ENCODE measurements at regions not wholly inside any gene's neighbourhood (a gene's known extent, or its start where the extent isn't known, plus 50 kb on each side); places are given as distances from the start of the nearest gene placed in this dataset.

GRCh38 chr9:126166866-126167265, 159.8 kb upstream of the MVB12B start:
- CTCF ChIA-PET, result no interaction called here

More at GRCh38 chr9:126166866-126167265, 159.8 kb upstream of the MVB12B start:
- H2AFZ ChIP-seq (ENCODE audit: low read depth, low read length, poor library complexity, severe bottlenecking), result no peak overlapping the region
- DNase-seq (ENCODE audit: low read depth, low spot score), result no peak
- H3K4me3 ChIP-seq (replicated peaks in 1 of 2; ENCODE audit: low read depth in 1 of 2, low read length in 2 of 2), result no peak overlapping the region
- H3K36me3 ChIP-seq (ENCODE audit: control insufficient read depth in 1 of 2, insufficient read depth in 2 of 2, low read length in 2 of 2), result no peaks in the 10 kb centered on the region
- no peaks in the 10 kb centered on the region for H3K4me1 ChIP-seq (ENCODE audit: control insufficient read depth in 1 of 2, insufficient read depth in 2 of 2, low read length in 2 of 2)
- intact Hi-C loops (cut with micrococcal nuclease), result no loop called here
- no peak overlapping the region for H3K27ac ChIP-seq (ENCODE audit: low read depth, low read length)
- H4K20me1 ChIP-seq (ENCODE audit: insufficient read depth), result no peaks in the 10 kb centered on the region
- H3K9me2 ChIP-seq (ENCODE audit: insufficient read depth), result no peaks in the 10 kb centered on the region
- H3K79me2 ChIP-seq (ENCODE audit: insufficient read depth, low read length), result no peaks in the 10 kb centered on the region
- H3K9me3 ChIP-seq (ENCODE audit: control insufficient read depth in 1 of 2, insufficient read depth in 1 of 2, low read depth in 1 of 2, low read length in 2 of 2), result no peaks in the 10 kb centered on the region
- no peak for TF ChIP-seq ATF3 (IDR thresholded peaks at IDR 0.05)
- TF ChIP-seq RAD21 (IDR thresholded peaks at IDR 0.05; ENCODE audit: low read depth), result no peak
- TF ChIP-seq FOSL1 (IDR thresholded peaks at IDR 0.05; ENCODE audit: low read depth), result no peak
- TF ChIP-seq, protein P1, sequence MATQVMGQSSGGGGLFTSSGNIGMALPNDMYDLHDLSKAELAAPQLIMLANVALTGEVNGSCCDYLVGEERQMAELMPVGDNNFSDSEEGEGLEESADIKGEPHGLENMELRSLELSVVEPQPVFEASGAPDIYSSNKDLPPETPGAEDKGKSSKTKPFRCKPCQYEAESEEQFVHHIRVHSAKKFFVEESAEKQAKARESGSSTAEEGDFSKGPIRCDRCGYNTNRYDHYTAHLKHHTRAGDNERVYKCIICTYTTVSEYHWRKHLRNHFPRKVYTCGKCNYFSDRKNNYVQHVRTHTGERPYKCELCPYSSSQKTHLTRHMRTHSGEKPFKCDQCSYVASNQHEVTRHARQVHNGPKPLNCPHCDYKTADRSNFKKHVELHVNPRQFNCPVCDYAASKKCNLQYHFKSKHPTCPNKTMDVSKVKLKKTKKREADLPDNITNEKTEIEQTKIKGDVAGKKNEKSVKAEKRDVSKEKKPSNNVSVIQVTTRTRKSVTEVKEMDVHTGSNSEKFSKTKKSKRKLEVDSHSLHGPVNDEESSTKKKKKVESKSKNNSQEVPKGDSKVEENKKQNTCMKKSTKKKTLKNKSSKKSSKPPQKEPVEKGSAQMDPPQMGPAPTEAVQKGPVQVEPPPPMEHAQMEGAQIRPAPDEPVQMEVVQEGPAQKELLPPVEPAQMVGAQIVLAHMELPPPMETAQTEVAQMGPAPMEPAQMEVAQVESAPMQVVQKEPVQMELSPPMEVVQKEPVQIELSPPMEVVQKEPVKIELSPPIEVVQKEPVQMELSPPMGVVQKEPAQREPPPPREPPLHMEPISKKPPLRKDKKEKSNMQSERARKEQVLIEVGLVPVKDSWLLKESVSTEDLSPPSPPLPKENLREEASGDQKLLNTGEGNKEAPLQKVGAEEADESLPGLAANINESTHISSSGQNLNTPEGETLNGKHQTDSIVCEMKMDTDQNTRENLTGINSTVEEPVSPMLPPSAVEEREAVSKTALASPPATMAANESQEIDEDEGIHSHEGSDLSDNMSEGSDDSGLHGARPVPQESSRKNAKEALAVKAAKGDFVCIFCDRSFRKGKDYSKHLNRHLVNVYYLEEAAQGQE (IDR thresholded peaks at IDR 0.05; ENCODE audit: low read depth), result no peak
- TF ChIP-seq JUND (IDR thresholded peaks at IDR 0.05), result no peak
- TF ChIP-seq, protein P2, sequence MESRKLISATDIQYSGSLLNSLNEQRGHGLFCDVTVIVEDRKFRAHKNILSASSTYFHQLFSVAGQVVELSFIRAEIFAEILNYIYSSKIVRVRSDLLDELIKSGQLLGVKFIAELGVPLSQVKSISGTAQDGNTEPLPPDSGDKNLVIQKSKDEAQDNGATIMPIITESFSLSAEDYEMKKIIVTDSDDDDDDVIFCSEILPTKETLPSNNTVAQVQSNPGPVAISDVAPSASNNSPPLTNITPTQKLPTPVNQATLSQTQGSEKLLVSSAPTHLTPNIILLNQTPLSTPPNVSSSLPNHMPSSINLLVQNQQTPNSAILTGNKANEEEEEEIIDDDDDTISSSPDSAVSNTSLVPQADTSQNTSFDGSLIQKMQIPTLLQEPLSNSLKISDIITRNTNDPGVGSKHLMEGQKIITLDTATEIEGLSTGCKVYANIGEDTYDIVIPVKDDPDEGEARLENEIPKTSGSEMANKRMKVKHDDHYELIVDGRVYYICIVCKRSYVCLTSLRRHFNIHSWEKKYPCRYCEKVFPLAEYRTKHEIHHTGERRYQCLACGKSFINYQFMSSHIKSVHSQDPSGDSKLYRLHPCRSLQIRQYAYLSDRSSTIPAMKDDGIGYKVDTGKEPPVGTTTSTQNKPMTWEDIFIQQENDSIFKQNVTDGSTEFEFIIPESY (IDR thresholded peaks at IDR 0.05; ENCODE audit: extremely low read depth, insufficient replicate concordance, low read length), result no peak
- POLR2A ChIA-PET, result no interaction called here
- no peak overlapping the region for H3K4me2 ChIP-seq (ENCODE audit: low read length)
- peaks cover 6% of the 10 kb centered on the region; the same call in 1 of the 2 replicates for H3K27me3 ChIP-seq (ENCODE audit: insufficient read depth, low read length)
- BruUV-seq (replicated peaks), result no TSS peak
- no peak overlapping the region for H3K9ac ChIP-seq (ENCODE audit: low read length)
- RAD21 ChIA-PET (ENCODE audit: low non-redundant PET in 1 of 2, low total read pairs in 2 of 2, uncharacterized antibody in 2 of 2, unreplicated experiment in 2 of 2), result no interaction called here
- no peak for ATAC-seq

All from HCT116 (cell line).